Memory B cell (primary cell): ENCODE measurements at regions not wholly inside any gene's neighbourhood (a gene's known extent, or its start where the extent isn't known, plus 50 kb on each side); places are given as distances from the start of the nearest gene placed in this dataset.

Experiments
- ATAC-seq: fragments of 150-1000 bp; cut with Tn5 transposase; 2 replicates; pipeline ENCODE4 v1.10.0; 2021; ENCODE audit warnings: low read depth, mild to moderate bottlenecking, moderate library complexity
- DNase-seq, 2 donors: peaks; one replicate each; pipeline ENCODE4 v3.0.0; 2022; ENCODE audit warnings: low spot score in 2 of 2
- H3K27ac Mint-ChIP-seq: one replicate; pipeline ENCODE4 v1.8.0; 2022; ENCODE audit warnings: mild to moderate bottlenecking, moderate library complexity, mixed read lengths
- H3K27me3 Mint-ChIP-seq: one replicate; pipeline ENCODE4 v1.8.0; 2022; ENCODE audit warnings: mixed read lengths
- H3K36me3 Mint-ChIP-seq: one replicate; pipeline ENCODE4 v1.8.0; 2022; ENCODE audit warnings: mild to moderate bottlenecking, mixed read lengths
- H3K4me1 Mint-ChIP-seq: one replicate; pipeline ENCODE4 v1.8.0; 2022; ENCODE audit warnings: mixed read lengths
- H3K4me3 Mint-ChIP-seq: one replicate; pipeline ENCODE4 v1.8.0; 2022; ENCODE audit warnings: mild to moderate bottlenecking, moderate library complexity, mixed read lengths
- H3K9me3 Mint-ChIP-seq: one replicate; pipeline ENCODE4 v1.8.0; 2022; ENCODE audit warnings: mixed read lengths

DNA sequence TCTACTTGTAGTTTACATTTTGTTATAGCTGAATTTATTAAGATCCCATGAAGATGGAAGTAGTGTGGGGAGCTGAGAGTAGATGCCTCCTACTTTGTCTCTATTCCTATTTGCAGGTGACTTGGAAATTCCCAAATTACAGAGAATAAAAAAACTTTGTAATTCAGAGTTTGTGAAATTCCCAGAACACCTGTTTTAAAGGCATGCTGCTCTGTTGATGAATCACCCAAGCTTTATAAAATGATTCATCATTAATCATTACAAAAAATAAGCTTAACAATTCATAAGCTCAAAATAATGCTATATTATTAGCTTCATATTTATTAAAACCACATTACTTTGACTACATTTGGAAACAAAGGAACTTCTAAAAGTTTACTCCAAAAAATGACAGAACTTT lies 856.3 kb downstream of the RPA4 start:
- H3K9me3 Mint-ChIP-seq = no peaks in the 10 kb centered on the region
- no peaks in the 10 kb centered on the region for H3K36me3 Mint-ChIP-seq
- no peaks in the 10 kb centered on the region for H3K27me3 Mint-ChIP-seq
- no peaks in the 10 kb centered on the region for H3K4me1 Mint-ChIP-seq
- DNase-seq (no peak), ATAC-seq (no peak)
- H3K4me3 Mint-ChIP-seq = no peak overlapping the region
- H3K27ac Mint-ChIP-seq = no peak overlapping the region

DNA sequence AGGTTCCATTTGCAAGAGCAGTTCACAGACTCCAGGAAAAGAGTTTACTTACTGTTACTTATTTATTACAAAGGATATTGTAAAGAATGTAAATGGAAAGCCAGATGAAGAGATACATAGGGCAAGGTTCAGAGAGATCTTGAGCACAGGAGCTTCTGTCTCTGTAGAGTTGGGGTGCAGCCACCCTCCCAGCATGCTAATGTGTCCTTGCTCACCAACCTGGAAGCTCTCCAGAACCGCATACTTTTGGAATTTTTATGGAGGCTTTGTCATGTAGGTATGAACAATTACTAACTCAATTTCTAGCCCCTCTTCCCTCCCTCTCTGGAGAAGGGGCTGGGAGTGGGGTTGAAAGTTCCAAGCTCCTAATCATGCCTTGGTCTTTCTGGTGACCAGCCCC lies 857.2 kb downstream of the RPA4 start:
- no peaks in the 10 kb centered on the region for H3K4me1 Mint-ChIP-seq
- H3K27me3 Mint-ChIP-seq = no peaks in the 10 kb centered on the region
- H3K36me3 Mint-ChIP-seq = no peaks in the 10 kb centered on the region
- no peak overlapping the region for H3K27ac Mint-ChIP-seq
- no peaks in the 10 kb centered on the region for H3K9me3 Mint-ChIP-seq
- DNase-seq (no peak), ATAC-seq (no peak)
- no peak overlapping the region for H3K4me3 Mint-ChIP-seq

DNA sequence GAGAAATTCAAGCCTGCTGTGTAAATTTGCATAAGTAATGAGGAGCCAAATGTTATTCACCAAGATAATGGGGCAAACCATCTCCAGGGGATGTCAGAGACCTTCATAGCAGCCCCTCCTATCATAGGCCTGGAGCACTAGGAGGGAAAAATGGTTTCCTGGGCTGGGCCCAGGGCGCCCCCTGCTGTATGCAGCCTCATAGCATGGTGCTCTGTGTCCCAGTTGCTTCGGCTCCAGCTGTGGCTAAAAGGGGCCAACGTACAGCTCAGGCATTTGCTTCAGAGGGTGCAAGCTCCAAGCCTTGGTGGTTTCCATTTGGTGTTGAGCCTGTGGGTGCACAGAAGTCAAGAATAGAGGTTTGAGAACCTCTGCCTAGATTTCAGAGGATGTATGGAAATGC lies 859.3 kb downstream of the RPA4 start:
- no peak overlapping the region for H3K4me3 Mint-ChIP-seq
- H3K27me3 Mint-ChIP-seq = no peaks in the 10 kb centered on the region
- DNase-seq (no peak), ATAC-seq (no peak)
- no peaks in the 10 kb centered on the region for H3K36me3 Mint-ChIP-seq
- H3K9me3 Mint-ChIP-seq = no peaks in the 10 kb centered on the region
- no peak overlapping the region for H3K27ac Mint-ChIP-seq
- no peaks in the 10 kb centered on the region for H3K4me1 Mint-ChIP-seq

DNA sequence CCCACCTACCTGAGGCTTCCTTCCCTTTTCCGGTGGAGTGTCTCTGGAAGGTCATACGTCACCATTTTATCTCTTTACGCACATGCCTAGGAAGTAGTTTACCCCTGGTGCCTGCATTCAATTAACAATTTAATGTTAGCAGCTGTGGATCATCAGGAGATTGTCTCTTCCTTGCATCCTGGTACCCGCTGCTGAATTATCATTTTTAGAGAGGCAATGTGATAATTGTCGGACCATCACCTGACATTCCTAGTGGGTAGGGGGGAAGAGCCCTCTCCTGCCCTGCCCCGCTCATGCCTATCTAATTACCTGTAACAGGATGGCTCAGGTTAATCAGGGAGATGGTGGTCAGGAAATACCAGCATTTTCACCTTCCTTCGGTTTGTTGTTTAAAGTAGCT lies 863.6 kb downstream of the RPA4 start:
- Mint-ChIP-seq H3K9me3 (no peaks in the 10 kb centered on the region), H3K4me1 (no peaks in the 10 kb centered on the region)

DNA sequence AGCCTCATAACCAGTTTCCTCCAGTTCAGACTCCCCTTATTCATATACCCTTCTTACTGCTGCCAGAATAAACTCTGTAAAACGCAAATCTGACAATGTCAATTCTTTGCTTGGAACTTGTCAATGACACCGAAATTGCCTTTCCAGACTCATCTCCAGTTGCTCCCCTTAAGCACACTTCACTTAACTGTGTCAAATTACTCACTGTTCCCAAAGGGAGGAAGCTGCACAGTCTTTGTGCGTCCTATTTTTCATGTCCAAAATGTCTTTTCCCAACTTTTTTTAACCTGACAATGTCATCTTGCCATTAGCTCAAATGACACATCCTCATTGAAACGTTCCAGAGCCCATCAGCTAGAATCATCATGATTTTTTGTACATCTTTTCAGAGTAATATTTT lies 867.3 kb downstream of the RPA4 start:
- H3K27ac Mint-ChIP-seq = no peak overlapping the region
- ATAC-seq (no peak), DNase-seq (no peak)
- H3K4me3 Mint-ChIP-seq = no peak overlapping the region
- no peaks in the 10 kb centered on the region for H3K4me1 Mint-ChIP-seq
- no peaks in the 10 kb centered on the region for H3K9me3 Mint-ChIP-seq
- no peaks in the 10 kb centered on the region for H3K36me3 Mint-ChIP-seq
- H3K27me3 Mint-ChIP-seq = peaks cover 1% of the 10 kb centered on the region

More for the DNA sequence above, 863.6 kb downstream of the RPA4 start:
- no peak overlapping the region for H3K27ac Mint-ChIP-seq
- no peak for ATAC-seq
- H3K27me3 Mint-ChIP-seq = peaks cover 1% of the 10 kb centered on the region
- H3K4me3 Mint-ChIP-seq = no peak overlapping the region
- no peak for DNase-seq
- H3K36me3 Mint-ChIP-seq = no peaks in the 10 kb centered on the region

DNA sequence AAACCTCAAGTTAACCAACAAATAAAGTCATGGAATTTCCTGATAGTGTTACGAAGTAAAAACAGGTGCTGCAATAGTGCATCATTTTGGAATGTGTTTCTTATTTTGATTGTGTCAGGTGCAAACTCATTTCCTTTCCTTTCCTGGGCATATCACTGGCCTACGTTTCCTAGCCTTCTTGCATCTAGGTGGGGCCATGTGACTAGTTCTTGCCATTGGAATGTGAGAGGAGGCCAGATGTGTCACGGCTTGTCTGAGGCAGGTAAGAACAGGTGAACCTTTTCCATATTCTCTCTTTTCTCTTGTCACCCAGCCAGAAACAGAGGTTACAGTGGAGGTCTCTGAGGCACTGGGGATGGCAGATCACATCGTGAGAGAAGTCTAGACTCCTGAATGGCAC lies 868.0 kb downstream of the RPA4 start:
- no peak for DNase-seq
- Mint-ChIP-seq H3K36me3 (no peaks in the 10 kb centered on the region), H3K4me3 (no peak overlapping the region), H3K27me3 (peaks cover 1% of the 10 kb centered on the region), H3K4me1 (no peaks in the 10 kb centered on the region), H3K27ac (no peak overlapping the region), H3K9me3 (no peaks in the 10 kb centered on the region)
- ATAC-seq = no peak

DNA sequence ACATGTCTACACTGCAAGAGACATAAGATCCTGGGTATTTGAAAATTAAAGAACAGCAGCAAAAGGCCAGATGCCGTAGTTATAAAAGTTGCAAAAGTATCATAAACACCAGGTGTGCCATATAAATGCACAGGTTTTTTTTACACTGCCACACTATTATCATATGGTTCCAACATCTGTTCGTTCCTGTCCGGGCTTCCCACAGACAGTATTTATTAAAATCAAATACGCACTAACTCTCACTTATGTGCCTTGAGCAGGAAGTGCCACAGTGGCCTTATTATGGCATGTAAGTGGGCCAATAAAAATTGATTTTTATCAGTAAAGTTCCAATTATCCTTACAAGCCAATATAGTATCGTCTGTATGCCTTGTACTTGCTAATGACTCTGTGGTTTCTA lies 873.2 kb downstream of the RPA4 start:
- peaks cover 1% of the 10 kb centered on the region for H3K27me3 Mint-ChIP-seq
- no peak for DNase-seq
- no peak overlapping the region for H3K27ac Mint-ChIP-seq
- no peak overlapping the region for H3K4me3 Mint-ChIP-seq
- no peaks in the 10 kb centered on the region for H3K36me3 Mint-ChIP-seq
- no peak for ATAC-seq
- no peaks in the 10 kb centered on the region for H3K4me1 Mint-ChIP-seq
- H3K9me3 Mint-ChIP-seq = no peaks in the 10 kb centered on the region

DNA sequence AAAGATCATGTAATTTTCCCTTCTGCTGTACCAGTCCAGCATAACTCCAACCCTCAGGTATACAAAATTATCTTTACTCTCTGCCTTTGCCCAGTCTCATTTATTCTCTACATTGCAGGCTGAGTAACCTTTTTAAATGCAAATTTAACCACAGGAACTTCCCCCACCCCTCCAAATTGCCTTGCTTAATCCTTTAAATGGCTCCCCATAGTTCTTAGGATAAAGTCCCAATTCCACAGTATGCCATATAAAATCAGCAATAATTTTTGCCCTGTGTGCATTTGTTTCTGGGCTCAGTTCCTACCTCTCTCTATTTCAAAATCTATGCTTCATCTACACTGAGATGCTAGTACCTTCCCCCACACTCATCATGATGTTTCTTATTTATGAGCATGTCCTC lies 879.7 kb downstream of the RPA4 start:
- DNase-seq (no peak), ATAC-seq (no peak)
- Mint-ChIP-seq H3K9me3 (no peaks in the 10 kb centered on the region), H3K4me3 (no peak overlapping the region), H3K36me3 (no peaks in the 10 kb centered on the region), H3K4me1 (no peaks in the 10 kb centered on the region), H3K27me3 (no peaks in the 10 kb centered on the region), H3K27ac (no peak overlapping the region)

DNA sequence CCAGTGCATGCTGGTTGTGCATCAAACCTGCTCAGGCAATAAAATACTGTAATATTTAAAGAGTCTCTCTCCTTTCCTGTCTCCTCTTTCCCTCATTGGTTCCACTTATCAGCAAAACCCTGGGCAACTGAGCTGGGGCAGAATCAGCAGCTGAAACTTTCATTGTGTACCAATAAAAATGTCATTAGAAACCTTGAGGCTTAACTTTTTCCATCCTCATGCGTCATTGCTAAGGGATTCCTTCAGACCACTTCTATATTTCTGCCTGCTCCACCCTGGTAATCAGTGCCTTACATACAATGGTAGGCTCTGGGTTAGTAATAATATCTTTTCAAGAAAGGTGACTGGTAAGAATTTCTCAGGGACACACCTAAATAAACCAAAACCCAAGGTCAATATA lies 880.3 kb downstream of the RPA4 start:
- Mint-ChIP-seq H3K4me1 (no peaks in the 10 kb centered on the region), H3K9me3 (no peaks in the 10 kb centered on the region), H3K4me3 (no peak overlapping the region), H3K27ac (no peak overlapping the region), H3K27me3 (no peaks in the 10 kb centered on the region), H3K36me3 (no peaks in the 10 kb centered on the region)
- DNase-seq (no peak), ATAC-seq (no peak)

DNA sequence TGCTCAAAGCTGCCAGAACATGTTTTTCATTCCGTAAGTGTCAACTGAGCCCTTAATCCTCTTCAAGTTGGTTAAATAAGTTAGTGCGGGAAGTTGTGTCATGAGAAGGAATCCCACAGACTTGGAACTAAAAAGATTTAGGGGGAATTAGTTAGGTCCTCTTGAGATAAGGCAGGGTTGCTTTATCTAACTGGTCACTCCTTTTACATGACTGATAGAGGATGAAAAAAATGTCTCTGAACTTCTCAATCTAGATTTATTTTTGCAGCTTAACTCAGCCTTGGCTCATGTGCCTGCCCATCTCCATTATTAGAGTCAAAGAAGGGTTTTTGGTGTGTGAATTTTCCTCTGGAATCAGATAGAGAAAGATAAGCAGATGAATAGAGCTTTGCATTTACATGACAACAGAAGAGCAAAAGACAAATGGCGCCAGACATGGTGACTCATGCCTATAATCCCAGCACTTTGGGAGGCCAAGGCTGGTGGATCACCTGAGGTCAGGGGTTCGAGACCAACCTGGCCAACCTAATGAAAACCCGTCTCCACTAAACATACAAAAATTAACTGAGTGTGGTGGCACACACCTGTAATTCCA lies 882.9 kb downstream of the RPA4 start:
- Mint-ChIP-seq H3K27ac (no peak overlapping the region), H3K36me3 (no peaks in the 10 kb centered on the region), H3K4me3 (no peak overlapping the region), H3K9me3 (no peaks in the 10 kb centered on the region), H3K27me3 (peaks cover 1% of the 10 kb centered on the region), H3K4me1 (no peaks in the 10 kb centered on the region)
- ATAC-seq = no peak
- DNase-seq = no peak

DNA sequence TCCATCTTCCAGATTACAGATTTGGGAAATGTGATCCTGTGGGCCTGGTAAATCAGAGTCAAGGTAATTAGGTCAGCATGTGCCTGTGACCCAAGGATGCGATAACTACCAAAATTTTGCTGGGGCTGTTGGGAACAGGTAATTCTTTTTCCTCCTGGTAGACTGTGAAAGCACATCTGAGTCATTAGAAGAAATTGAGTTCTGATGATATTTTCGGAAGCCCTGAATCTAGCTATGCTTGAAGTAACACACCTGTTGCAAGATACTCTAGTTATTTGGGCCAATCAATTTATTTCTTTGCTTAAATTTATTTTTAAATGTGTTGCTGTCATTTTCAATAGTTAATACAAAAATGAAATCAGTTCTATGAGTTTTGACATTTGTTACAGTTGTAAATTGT lies 903.6 kb downstream of the RPA4 start:
- DNase-seq (no peak), ATAC-seq (no peak)
- H3K27me3 Mint-ChIP-seq = no peaks in the 10 kb centered on the region
- peaks cover 1% of the 10 kb centered on the region for H3K9me3 Mint-ChIP-seq
- no peak overlapping the region for H3K4me3 Mint-ChIP-seq
- H3K27ac Mint-ChIP-seq = no peak overlapping the region
- no peaks in the 10 kb centered on the region for H3K36me3 Mint-ChIP-seq
- H3K4me1 Mint-ChIP-seq = peaks cover 2% of the 10 kb centered on the region

DNA sequence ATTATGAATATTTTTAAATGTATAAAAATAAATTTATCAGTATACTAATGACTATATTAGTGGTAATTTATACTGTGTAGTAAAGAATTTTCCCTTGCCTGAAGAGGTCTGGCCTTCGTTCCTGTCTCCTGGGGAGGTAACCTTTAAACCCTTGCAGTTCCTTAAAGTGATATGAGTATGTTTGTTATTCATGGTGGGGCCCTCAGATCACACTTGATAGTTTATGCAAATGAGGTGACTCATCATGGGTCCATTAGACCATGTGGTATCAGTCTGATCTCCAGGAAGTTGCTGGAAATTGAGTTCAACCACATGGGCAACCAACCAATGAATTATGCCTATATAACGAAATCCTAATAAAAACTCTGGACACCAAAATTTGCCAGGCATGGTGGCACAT lies 904.1 kb downstream of the RPA4 start:
- no peak overlapping the region for H3K4me3 Mint-ChIP-seq
- no peak for ATAC-seq
- no peak overlapping the region for H3K27ac Mint-ChIP-seq
- DNase-seq = no peak
- no peaks in the 10 kb centered on the region for H3K27me3 Mint-ChIP-seq
- H3K36me3 Mint-ChIP-seq = no peaks in the 10 kb centered on the region
- peaks cover 1% of the 10 kb centered on the region for H3K9me3 Mint-ChIP-seq
- H3K4me1 Mint-ChIP-seq = peaks cover 2% of the 10 kb centered on the region

DNA sequence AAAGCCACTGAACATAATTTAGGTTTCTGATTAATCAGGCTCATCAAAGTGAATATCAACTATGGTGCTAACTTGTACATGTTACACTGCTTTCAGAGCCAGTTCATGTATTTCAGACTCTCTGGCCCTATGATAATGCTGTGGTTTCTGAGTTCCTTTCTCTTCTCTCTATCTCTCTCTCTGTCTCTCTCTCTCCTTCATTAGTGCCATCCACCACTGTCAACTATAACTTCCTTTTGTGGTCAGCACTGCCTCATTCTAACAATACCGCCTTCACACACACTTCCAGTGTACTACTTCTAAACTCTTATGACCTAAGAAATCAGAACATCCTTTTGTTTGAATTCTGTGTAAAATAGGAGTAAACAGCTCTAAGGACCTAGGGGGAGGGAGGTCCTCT lies 907.1 kb downstream of the RPA4 start:
- no peaks in the 10 kb centered on the region for H3K36me3 Mint-ChIP-seq

DNA sequence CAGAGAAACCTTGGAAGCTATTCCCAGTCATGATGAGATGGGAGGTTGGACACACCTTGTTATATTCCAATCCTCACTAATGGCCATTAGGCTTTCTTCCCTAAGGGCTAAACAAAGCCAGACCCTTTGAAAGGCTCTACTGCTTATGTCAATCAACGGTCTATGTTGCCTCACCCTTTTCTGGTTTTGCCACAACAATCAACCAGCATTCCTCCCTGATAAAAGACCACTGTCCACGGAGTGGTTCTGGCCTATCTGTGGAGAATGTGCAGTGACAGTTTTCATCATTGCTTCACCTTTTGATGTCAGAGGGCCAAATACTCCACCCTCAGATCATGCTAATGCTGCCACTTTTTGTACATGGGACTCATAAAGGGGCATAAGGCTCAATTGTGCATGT lies 913.4 kb downstream of the RPA4 start:
- no peaks in the 10 kb centered on the region for H3K36me3 Mint-ChIP-seq
- no peak overlapping the region for H3K27ac Mint-ChIP-seq
- no peaks in the 10 kb centered on the region for H3K9me3 Mint-ChIP-seq
- no peaks in the 10 kb centered on the region for H3K4me1 Mint-ChIP-seq
- no peak overlapping the region for H3K4me3 Mint-ChIP-seq
- no peaks in the 10 kb centered on the region for H3K27me3 Mint-ChIP-seq
- DNase-seq (no peak), ATAC-seq (no peak)

More for the DNA sequence above, 907.1 kb downstream of the RPA4 start:
- Mint-ChIP-seq H3K4me3 (no peak overlapping the region), H3K27ac (no peak overlapping the region), H3K27me3 (no peaks in the 10 kb centered on the region), H3K4me1 (peaks cover 2% of the 10 kb centered on the region), H3K9me3 (peaks cover 1% of the 10 kb centered on the region)
- no peak for ATAC-seq
- DNase-seq = no peak

DNA sequence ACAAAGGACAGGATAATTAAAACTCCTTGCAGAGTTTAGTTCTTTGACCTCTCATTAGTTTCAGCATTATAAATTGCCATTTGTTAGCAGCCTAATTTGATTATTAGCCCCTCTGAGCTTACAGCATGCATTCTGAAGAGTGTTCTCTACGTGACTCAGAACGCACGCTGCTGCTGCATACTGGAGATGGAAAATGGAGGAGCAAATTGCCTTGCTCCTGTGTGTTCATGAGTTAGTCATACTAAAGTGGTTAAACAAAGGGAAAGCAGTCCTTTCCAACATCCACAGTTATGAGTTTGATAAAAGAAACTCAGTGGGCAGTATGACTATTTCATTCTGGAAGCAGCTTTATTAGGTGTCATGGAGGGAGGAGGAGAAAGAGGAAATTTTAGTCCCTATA lies 922.5 kb downstream of the RPA4 start:
- no peak for ATAC-seq
- Mint-ChIP-seq H3K27me3 (no peaks in the 10 kb centered on the region), H3K4me1 (no peaks in the 10 kb centered on the region), H3K36me3 (no peaks in the 10 kb centered on the region), H3K27ac (no peak overlapping the region), H3K9me3 (peaks cover 1% of the 10 kb centered on the region), H3K4me3 (no peak overlapping the region)
- DNase-seq = no peak
